Adrenal gland (tissue), 5 donors: ENCODE measurements at regions not wholly inside any gene's neighbourhood (a gene's known extent, or its start where the extent isn't known, plus 50 kb on each side); places are given as distances from the start of the nearest gene placed in this dataset.

ENCODE experiments used
- POLR2A ChIP-seq, 2 donors: fragments of 450-650 bp; IDR thresholded peaks; one replicate each; pipeline ENCODE4 v1.6.1; 2017; ENCODE audit warnings: antibody characterized with exemption in 2 of 2, mild to moderate bottlenecking in 2 of 2, moderate library complexity in 1 of 2
- TF ChIP-seq, protein P1 (sequence below), 6 experiments: fragments of 450-650 bp in 4 of 6; fragments of 200-600 bp in 2 of 6; sonication (generic) in 1 of 6; IDR thresholded peaks; 1 replicate in 5 of 6; 2 replicates in 1 of 6; pipeline versions ENCODE4 v1.5.1 to v1.8.0; 2016 to 2021; ENCODE audit warnings: antibody characterized with exemption in 6 of 6, mild to moderate bottlenecking in 2 of 6, moderate library complexity in 1 of 6
- donor health status: DM: no; HTN: no; CAD: no.

DNA sequence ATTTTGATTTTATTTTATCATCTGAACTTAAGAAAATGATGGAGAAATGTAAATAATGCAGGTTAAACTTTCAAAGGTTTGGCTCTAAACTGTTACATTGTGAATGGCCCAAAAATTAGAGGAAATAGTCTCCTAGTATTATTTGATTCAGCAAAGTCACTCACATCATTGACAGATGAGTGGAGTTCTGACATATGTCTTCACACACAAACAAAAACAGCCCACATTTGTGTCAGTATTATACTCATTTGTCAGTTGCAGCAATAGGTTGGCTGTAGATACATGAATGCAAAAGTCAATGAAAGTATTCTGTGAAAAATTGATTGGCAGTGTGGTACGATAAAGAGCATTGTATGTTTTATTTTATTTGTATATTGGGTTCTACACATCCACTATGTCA lies 108.8 kb upstream of the BMPER start:
- TF ChIP-seq, protein P1, sequence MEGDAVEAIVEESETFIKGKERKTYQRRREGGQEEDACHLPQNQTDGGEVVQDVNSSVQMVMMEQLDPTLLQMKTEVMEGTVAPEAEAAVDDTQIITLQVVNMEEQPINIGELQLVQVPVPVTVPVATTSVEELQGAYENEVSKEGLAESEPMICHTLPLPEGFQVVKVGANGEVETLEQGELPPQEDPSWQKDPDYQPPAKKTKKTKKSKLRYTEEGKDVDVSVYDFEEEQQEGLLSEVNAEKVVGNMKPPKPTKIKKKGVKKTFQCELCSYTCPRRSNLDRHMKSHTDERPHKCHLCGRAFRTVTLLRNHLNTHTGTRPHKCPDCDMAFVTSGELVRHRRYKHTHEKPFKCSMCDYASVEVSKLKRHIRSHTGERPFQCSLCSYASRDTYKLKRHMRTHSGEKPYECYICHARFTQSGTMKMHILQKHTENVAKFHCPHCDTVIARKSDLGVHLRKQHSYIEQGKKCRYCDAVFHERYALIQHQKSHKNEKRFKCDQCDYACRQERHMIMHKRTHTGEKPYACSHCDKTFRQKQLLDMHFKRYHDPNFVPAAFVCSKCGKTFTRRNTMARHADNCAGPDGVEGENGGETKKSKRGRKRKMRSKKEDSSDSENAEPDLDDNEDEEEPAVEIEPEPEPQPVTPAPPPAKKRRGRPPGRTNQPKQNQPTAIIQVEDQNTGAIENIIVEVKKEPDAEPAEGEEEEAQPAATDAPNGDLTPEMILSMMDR (IDR thresholded peaks at IDR 0.05) = no peak
- TF ChIP-seq POLR2A (IDR thresholded peaks at IDR 0.05) = no peak
